ENCODE measurements at regions not wholly inside any gene's neighbourhood (a gene's known extent, or its start where the extent isn't known, plus 50 kb on each side); places are given as distances from the start of the nearest gene placed in this dataset.
"Not testable (repeated sequence)": the region's sequence is repeated elsewhere in the genome, so short reads cannot be mapped to it uniquely, and the experiment has no call there.

- not testable (repeated sequence) for TF ChIP-seq CTCF (IDR thresholded peaks at IDR 0.05; ENCODE audit: low read depth, low read length, missing input control); SP1 (IDR thresholded peaks at IDR 0.05); ZBTB33 (IDR thresholded peaks at IDR 0.05); YY1 (IDR thresholded peaks at IDR 0.05)
Measured at GRCh38 chr21:9728219-9728992, 793.0 kb upstream of the TPTE start.
